ENCODE measurements at regions not wholly inside any gene's neighbourhood (a gene's known extent, or its start where the extent isn't known, plus 50 kb on each side); places are given as distances from the start of the nearest gene placed in this dataset.

DNA sequence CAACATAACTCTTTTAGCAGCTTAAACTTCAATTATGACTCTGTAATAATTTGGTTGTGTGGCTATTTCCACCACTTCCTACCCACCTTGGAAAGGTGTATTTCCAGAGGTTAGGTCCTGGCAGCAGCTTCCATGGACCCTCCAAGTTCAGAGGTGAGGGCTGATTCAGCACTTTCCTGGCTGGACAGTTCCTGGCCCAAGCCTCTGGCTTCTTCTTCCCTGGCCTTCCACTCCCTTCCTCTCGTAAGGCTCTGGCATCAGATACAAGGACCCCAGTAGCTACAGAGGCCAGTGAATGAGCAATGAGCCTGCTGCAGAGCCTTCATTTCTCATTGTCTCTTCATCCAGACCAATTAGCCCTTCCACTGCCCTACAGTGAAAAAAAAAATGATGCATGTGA, 98.1 kb upstream of the KIRREL3 start:
- peak; percentile 59 for DNase-seq (ENCODE audit: low spot score)
- Histone ChIP-seq H3K4me2 (no peak overlapping the region), H3K79me2 (replicated peaks; ENCODE audit: insufficient read depth) (no peaks in the 10 kb centered on the region), H3F3A (replicated peaks; ENCODE audit: low read depth) (no peaks in the 10 kb centered on the region), H2AFZ (no peak overlapping the region), H3K36me3 (ENCODE audit: insufficient read depth) (no peaks in the 10 kb centered on the region; the same call in 1 of the 2 replicates), H3K27ac (ENCODE audit: low read depth) (no peak overlapping the region), H4K20me1 (replicated peaks; ENCODE audit: insufficient read depth) (no peaks in the 10 kb centered on the region), H3K27me3 (ENCODE audit: insufficient read depth) (no peaks in the 10 kb centered on the region), H3K9me2 (ENCODE audit: insufficient read depth) (0 out of 2 replicates have a peak, but pooled peaks cover 4% of the 10 kb centered on the region), H3K4me1 (ENCODE audit: insufficient read depth) (no peaks in the 10 kb centered on the region), H3K4me3 (no peak overlapping the region)
- ATAC-seq, result peak; percentile 79
- no peaks in the 10 kb centered on the region; the same call in 2 of the 3 replicates for H3K9me3 Mint-ChIP-seq
- no peaks in the 10 kb centered on the region for H3K27me3 Mint-ChIP-seq (ENCODE audit: insufficient read depth, low read depth, poor library complexity)
- H3K4me1 Mint-ChIP-seq, result peaks cover 3% of the 10 kb centered on the region; the same call in 2 of the 3 replicates
- H3K4me3 Mint-ChIP-seq, result no peak overlapping the region
- H3K36me3 Mint-ChIP-seq (ENCODE audit: low read depth), result no peaks in the 10 kb centered on the region
- H3K27ac Mint-ChIP-seq, result no peak overlapping the region
- TF ChIP-seq ZNF114 (CRISPR knock-in tag; IDR thresholded peaks at IDR 0.05) (peak; percentile 52; the same call in 1 of the 2 replicates), EZH2 (IDR thresholded peaks at IDR 0.05; ENCODE audit: low read depth, unreplicated experiment) (no peak), STAT1 (IDR thresholded peaks at IDR 0.05; ENCODE audit: unreplicated experiment) (no peak), NANOG (IDR thresholded peaks at IDR 0.05; ENCODE audit: borderline replicate concordance) (no peak), JUNB (IDR thresholded peaks at IDR 0.05; ENCODE audit: unreplicated experiment) (no peak), POLR2AphosphoS5 (IDR thresholded peaks at IDR 0.05; ENCODE audit: low read depth) (no peak), EZH2phosphoT487 (IDR thresholded peaks at IDR 0.05; ENCODE audit: unreplicated experiment) (no peak), ZNF331 (CRISPR knock-in tag; IDR thresholded peaks at IDR 0.05; ENCODE audit: low read depth) (no peak), CREB1 (CRISPR knock-in tag; IDR thresholded peaks at IDR 0.05; ENCODE audit: low read depth) (no peak)
- TF ChIP-seq, protein P1, sequence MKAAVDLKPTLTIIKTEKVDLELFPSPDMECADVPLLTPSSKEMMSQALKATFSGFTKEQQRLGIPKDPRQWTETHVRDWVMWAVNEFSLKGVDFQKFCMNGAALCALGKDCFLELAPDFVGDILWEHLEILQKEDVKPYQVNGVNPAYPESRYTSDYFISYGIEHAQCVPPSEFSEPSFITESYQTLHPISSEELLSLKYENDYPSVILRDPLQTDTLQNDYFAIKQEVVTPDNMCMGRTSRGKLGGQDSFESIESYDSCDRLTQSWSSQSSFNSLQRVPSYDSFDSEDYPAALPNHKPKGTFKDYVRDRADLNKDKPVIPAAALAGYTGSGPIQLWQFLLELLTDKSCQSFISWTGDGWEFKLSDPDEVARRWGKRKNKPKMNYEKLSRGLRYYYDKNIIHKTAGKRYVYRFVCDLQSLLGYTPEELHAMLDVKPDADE (IDR thresholded peaks at IDR 0.05), result no peak
- TF ChIP-seq, protein P2, sequence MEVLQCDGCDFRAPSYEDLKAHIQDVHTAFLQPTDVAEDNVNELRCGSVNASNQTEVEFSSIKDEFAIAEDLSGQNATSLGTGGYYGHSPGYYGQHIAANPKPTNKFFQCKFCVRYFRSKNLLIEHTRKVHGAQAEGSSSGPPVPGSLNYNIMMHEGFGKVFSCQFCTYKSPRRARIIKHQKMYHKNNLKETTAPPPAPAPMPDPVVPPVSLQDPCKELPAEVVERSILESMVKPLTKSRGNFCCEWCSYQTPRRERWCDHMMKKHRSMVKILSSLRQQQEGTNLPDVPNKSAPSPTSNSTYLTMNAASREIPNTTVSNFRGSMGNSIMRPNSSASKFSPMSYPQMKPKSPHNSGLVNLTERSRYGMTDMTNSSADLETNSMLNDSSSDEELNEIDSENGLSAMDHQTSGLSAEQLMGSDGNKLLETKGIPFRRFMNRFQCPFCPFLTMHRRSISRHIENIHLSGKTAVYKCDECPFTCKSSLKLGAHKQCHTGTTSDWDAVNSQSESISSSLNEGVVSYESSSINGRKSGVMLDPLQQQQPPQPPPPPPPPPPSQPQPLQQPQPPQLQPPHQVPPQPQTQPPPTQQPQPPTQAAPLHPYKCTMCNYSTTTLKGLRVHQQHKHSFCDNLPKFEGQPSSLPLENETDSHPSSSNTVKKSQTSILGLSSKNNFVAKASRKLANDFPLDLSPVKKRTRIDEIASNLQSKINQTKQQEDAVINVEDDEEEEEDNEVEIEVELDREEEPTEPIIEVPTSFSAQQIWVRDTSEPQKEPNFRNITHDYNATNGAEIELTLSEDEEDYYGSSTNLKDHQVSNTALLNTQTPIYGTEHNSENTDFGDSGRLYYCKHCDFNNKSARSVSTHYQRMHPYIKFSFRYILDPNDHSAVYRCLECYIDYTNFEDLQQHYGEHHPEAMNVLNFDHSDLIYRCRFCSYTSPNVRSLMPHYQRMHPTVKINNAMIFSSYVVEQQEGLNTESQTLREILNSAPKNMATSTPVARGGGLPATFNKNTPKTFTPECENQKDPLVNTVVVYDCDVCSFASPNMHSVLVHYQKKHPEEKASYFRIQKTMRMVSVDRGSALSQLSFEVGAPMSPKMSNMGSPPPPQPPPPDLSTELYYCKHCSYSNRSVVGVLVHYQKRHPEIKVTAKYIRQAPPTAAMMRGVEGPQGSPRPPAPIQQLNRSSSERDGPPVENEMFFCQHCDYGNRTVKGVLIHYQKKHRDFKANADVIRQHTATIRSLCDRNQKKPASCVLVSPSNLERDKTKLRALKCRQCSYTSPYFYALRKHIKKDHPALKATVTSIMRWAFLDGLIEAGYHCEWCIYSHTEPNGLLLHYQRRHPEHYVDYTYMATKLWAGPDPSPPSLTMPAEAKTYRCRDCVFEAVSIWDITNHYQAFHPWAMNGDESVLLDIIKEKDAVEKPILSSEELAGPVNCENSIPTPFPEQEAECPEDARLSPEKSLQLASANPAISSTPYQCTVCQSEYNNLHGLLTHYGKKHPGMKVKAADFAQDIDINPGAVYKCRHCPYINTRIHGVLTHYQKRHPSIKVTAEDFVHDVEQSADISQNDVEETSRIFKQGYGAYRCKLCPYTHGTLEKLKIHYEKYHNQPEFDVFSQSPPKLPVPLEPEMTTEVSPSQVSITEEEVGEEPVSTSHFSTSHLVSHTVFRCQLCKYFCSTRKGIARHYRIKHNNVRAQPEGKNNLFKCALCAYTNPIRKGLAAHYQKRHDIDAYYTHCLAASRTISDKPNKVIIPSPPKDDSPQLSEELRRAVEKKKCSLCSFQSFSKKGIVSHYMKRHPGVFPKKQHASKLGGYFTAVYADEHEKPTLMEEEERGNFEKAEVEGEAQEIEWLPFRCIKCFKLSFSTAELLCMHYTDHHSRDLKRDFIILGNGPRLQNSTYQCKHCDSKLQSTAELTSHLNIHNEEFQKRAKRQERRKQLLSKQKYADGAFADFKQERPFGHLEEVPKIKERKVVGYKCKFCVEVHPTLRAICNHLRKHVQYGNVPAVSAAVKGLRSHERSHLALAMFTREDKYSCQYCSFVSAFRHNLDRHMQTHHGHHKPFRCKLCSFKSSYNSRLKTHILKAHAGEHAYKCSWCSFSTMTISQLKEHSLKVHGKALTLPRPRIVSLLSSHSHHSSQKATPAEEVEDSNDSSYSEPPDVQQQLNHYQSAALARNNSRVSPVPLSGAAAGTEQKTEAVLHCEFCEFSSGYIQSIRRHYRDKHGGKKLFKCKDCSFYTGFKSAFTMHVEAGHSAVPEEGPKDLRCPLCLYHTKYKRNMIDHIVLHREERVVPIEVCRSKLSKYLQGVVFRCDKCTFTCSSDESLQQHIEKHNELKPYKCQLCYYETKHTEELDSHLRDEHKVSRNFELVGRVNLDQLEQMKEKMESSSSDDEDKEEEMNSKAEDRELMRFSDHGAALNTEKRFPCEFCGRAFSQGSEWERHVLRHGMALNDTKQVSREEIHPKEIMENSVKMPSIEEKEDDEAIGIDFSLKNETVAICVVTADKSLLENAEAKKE (CRISPR knock-in tag; IDR thresholded peaks at IDR 0.05), result peak; percentile 65; the same call in 1 of the 2 replicates
- TF ChIP-seq, protein P3, sequence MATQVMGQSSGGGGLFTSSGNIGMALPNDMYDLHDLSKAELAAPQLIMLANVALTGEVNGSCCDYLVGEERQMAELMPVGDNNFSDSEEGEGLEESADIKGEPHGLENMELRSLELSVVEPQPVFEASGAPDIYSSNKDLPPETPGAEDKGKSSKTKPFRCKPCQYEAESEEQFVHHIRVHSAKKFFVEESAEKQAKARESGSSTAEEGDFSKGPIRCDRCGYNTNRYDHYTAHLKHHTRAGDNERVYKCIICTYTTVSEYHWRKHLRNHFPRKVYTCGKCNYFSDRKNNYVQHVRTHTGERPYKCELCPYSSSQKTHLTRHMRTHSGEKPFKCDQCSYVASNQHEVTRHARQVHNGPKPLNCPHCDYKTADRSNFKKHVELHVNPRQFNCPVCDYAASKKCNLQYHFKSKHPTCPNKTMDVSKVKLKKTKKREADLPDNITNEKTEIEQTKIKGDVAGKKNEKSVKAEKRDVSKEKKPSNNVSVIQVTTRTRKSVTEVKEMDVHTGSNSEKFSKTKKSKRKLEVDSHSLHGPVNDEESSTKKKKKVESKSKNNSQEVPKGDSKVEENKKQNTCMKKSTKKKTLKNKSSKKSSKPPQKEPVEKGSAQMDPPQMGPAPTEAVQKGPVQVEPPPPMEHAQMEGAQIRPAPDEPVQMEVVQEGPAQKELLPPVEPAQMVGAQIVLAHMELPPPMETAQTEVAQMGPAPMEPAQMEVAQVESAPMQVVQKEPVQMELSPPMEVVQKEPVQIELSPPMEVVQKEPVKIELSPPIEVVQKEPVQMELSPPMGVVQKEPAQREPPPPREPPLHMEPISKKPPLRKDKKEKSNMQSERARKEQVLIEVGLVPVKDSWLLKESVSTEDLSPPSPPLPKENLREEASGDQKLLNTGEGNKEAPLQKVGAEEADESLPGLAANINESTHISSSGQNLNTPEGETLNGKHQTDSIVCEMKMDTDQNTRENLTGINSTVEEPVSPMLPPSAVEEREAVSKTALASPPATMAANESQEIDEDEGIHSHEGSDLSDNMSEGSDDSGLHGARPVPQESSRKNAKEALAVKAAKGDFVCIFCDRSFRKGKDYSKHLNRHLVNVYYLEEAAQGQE (IDR thresholded peaks at IDR 0.05; ENCODE audit: unreplicated experiment), result peak; percentile 87
- TF ChIP-seq, protein P4, sequence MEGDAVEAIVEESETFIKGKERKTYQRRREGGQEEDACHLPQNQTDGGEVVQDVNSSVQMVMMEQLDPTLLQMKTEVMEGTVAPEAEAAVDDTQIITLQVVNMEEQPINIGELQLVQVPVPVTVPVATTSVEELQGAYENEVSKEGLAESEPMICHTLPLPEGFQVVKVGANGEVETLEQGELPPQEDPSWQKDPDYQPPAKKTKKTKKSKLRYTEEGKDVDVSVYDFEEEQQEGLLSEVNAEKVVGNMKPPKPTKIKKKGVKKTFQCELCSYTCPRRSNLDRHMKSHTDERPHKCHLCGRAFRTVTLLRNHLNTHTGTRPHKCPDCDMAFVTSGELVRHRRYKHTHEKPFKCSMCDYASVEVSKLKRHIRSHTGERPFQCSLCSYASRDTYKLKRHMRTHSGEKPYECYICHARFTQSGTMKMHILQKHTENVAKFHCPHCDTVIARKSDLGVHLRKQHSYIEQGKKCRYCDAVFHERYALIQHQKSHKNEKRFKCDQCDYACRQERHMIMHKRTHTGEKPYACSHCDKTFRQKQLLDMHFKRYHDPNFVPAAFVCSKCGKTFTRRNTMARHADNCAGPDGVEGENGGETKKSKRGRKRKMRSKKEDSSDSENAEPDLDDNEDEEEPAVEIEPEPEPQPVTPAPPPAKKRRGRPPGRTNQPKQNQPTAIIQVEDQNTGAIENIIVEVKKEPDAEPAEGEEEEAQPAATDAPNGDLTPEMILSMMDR (conservative IDR thresholded peaks at IDR 0.05; ENCODE audit: low read depth in 2 of 2), result no peak

All from GM23338 (cell line).